ENCODE measurements at regions not wholly inside any gene's neighbourhood (a gene's known extent, or its start where the extent isn't known, plus 50 kb on each side); places are given as distances from the start of the nearest gene placed in this dataset.

- no peak for FAIRE-seq
Measured at GRCh38 chr1:243943671-243944428, 93.8 kb upstream of the AKT3 start.

- FAIRE-seq, result no peak
Measured at GRCh38 chr1:243942196-243943150, 92.4 kb upstream of the AKT3 start.

GRCh38 chr1:243940451-243940850 is 90.4 kb upstream of the AKT3 start:
- FAIRE-seq, result no peak

GRCh38 chr1:243939167-243939848 is 89.3 kb upstream of the AKT3 start:
- FAIRE-seq, result no peak

GRCh38 chr1:243938208-243938607 is 88.2 kb upstream of the AKT3 start:
- no peak for FAIRE-seq

GRCh38 chr1:243933495-243933894 is 83.5 kb upstream of the AKT3 start:
- no peak for FAIRE-seq

- FAIRE-seq, result no peak
Measured at GRCh38 chr1:243931957-243932356, 81.9 kb upstream of the AKT3 start.

GRCh38 chr1:243930822-243931671 is 81.0 kb upstream of the AKT3 start:
- FAIRE-seq, result no peak

- FAIRE-seq, result no peak
Measured at GRCh38 chr1:243927381-243927780, 77.3 kb upstream of the AKT3 start.

- no peak for FAIRE-seq
Measured at GRCh38 chr1:243926803-243927245, 76.8 kb upstream of the AKT3 start.

GRCh38 chr1:243926299-243926698 is 76.3 kb upstream of the AKT3 start:
- FAIRE-seq, result no peak

GRCh38 chr1:243924588-243925349 is 74.7 kb upstream of the AKT3 start:
- FAIRE-seq, result no peak

GRCh38 chr1:243924188-243924587 is 74.1 kb upstream of the AKT3 start:
- FAIRE-seq, result no peak

- no peak for FAIRE-seq
Measured at GRCh38 chr1:243923292-243924171, 73.5 kb upstream of the AKT3 start.

GRCh38 chr1:243921111-243921510 is 71.1 kb upstream of the AKT3 start:
- FAIRE-seq, result no peak

GRCh38 chr1:243917863-243918565 is 68.0 kb upstream of the AKT3 start:
- FAIRE-seq, result no peak

GRCh38 chr1:243917177-243917862 is 67.3 kb upstream of the AKT3 start:
- FAIRE-seq, result no peak

GRCh38 chr1:243916160-243916559 is 66.1 kb upstream of the AKT3 start:
- FAIRE-seq, result no peak

- no peak for FAIRE-seq
Measured at GRCh38 chr1:243912347-243912746, 62.3 kb upstream of the AKT3 start.

Measured in islet of Langerhans (tissue), 1 donor.